GM06990 (cell line): ENCODE measurements at regions not wholly inside any gene's neighbourhood (a gene's known extent, or its start where the extent isn't known, plus 50 kb on each side); places are given as distances from the start of the nearest gene placed in this dataset.

Source experiments
- DNase-seq: peaks from one replicate; pipeline ENCODE4 v3.0.0-alpha.2; 2011; ENCODE audit not compliant: insufficient read length; ENCODE audit errors: extremely low read depth
- H3K27me3 ChIP-seq: replicated peaks from 2 replicates; pipeline ENCODE4 v1.6.0; 2011; ENCODE audit warnings: low read length; ENCODE audit not compliant: control insufficient read depth, insufficient read depth
- H3K36me3 ChIP-seq: 2 replicates; pipeline ENCODE4 v1.5.1; 2011; ENCODE audit warnings: low read length; ENCODE audit not compliant: control insufficient read depth, insufficient read depth
- H3K4me3 ChIP-seq: replicated peaks from 2 replicates; pipeline ENCODE4 v1.5.1; 2011; ENCODE audit warnings: low read depth, mild to moderate bottlenecking, control low read depth, low read length
- TF ChIP-seq, protein P1 (sequence below): IDR thresholded peaks from 2 replicates; pipeline ENCODE4 v1.5.1; 2011; ENCODE audit warnings: low read length, control low read depth, mild to moderate bottlenecking, inconsistent platforms; ENCODE audit not compliant: insufficient read depth, poor library complexity, severe bottlenecking

DNA sequence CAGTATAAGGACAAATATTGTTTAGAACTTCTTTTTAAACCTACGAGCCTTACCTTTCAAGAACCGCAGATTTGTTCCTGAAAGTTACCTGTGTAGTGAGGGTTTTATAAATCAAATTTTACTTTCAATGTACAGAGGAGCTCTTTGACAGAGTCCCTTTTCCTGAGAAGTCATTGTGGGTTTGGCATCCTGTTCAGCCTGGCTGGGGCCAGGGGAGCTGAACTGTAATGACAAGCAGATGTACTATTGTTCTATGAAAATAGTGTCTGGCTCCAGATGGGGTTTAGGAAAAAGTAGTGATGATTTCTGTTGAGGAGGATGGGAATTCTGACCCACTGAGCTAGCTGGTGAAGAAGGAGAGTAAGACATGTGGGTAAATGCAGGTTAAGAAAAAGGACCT is 196.2 kb upstream of the PGRMC2 start:
- no peaks in the 10 kb centered on the region for H3K27me3 ChIP-seq
- TF ChIP-seq, protein P1, sequence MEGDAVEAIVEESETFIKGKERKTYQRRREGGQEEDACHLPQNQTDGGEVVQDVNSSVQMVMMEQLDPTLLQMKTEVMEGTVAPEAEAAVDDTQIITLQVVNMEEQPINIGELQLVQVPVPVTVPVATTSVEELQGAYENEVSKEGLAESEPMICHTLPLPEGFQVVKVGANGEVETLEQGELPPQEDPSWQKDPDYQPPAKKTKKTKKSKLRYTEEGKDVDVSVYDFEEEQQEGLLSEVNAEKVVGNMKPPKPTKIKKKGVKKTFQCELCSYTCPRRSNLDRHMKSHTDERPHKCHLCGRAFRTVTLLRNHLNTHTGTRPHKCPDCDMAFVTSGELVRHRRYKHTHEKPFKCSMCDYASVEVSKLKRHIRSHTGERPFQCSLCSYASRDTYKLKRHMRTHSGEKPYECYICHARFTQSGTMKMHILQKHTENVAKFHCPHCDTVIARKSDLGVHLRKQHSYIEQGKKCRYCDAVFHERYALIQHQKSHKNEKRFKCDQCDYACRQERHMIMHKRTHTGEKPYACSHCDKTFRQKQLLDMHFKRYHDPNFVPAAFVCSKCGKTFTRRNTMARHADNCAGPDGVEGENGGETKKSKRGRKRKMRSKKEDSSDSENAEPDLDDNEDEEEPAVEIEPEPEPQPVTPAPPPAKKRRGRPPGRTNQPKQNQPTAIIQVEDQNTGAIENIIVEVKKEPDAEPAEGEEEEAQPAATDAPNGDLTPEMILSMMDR, result no peak
- no peak overlapping the region for H3K4me3 ChIP-seq
- no peak for DNase-seq
- no peaks in the 10 kb centered on the region for H3K36me3 ChIP-seq

DNA sequence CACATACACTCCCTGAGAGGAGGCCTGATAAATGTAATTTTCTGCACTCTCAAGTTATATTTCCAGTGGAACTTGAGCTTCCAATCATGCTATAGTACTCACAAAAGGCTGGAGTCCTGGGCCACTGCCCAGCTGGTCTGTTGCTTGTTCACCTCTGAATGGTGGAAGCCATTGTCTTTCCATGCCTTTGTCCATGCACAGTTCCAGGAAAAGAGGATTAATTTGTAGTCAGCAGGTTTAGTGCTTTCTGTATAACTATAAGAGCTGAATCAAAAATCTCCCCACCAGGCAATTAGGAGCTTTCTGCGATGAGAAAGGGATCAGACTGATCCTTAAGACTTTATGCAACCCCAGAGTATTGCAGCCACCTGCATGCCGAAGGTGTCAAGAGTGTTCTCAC is 195.4 kb upstream of the PGRMC2 start:
- DNase-seq, result no peak
- TF ChIP-seq, protein P1, result no peak
- H3K4me3 ChIP-seq, result no peak overlapping the region
- H3K36me3 ChIP-seq, result no peaks in the 10 kb centered on the region
- no peaks in the 10 kb centered on the region for H3K27me3 ChIP-seq

DNA sequence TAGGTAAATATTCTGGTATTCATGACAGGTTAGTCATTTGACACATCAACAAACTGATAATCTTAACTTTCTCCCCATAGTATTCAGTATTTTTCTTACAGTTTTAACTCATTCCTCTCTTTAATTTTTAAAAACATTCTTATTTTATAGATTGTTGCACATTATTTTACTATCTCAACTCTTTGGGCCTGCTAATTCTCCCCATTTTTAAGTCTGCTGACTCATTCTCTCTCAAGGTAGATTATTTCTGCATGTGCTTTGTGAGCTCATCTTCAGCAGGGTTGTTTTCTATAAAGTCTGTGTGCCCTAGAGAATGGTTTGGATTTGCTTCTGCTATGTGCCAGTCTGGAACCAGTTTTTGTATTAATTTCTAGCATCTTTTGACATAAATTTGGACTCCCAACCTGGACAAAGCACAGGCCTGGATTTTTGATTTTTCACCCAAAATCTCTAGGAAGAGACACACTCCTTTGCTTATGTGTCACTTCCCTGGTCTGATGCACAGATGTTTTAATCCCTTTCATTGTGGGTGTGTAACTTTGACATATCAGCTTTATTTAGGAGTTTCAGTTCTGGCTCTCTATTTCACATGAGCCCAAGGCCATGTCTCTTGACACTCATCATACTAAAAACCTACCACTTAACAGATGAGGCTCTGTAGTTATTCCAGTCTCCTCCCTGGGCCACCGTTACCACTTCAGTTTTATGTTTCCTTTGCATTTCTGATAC is 194.3 kb upstream of the PGRMC2 start:
- Histone ChIP-seq H3K36me3 (no peaks in the 10 kb centered on the region), H3K4me3 (no peak overlapping the region), H3K27me3 (no peaks in the 10 kb centered on the region)
- DNase-seq, result no peak
- TF ChIP-seq, protein P1, result no peak

DNA sequence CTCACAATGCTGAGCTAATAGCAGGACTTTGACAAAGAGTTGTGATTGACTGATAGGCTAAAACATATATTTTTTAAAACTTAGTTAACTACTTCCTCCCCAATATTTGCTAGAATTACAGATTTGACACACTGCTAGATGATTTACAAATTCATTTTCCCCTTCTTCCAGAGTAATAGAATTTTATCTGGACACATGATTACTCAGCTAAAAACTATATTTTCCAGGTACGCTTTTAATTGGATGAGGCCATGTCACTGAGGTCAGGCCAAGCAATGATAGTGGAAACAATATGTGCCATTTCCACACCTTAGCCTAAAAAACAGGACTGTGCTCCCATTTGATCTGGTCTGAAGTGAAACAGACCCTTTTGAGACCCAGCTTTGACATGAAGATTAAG is 193.3 kb upstream of the PGRMC2 start:
- TF ChIP-seq, protein P1, result no peak
- H3K27me3 ChIP-seq, result no peaks in the 10 kb centered on the region
- no peak overlapping the region for H3K4me3 ChIP-seq
- no peaks in the 10 kb centered on the region for H3K36me3 ChIP-seq
- DNase-seq, result no peak

DNA sequence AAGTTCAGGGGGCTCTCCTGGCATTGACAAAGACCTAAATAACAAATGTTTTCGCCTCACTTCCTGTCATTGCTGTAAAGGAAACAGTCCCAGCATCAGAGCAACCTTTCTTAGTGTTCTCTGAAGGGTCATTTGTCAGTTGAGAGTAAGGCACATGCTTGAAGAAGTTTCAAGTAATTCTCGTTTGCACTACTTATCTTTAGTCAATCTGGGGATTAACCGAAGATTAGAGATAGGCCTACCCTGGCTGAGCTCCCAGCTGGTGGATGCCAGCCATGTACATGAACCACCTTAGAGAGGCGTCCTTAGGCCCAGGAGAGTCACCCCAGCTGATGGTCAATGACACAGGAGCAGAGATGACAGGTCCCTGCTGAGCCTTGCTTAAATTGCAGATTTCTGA is 189.9 kb upstream of the PGRMC2 start:
- no peaks in the 10 kb centered on the region for H3K27me3 ChIP-seq
- TF ChIP-seq, protein P1, result no peak
- no peak overlapping the region for H3K4me3 ChIP-seq
- no peaks in the 10 kb centered on the region for H3K36me3 ChIP-seq
- DNase-seq, result no peak

DNA sequence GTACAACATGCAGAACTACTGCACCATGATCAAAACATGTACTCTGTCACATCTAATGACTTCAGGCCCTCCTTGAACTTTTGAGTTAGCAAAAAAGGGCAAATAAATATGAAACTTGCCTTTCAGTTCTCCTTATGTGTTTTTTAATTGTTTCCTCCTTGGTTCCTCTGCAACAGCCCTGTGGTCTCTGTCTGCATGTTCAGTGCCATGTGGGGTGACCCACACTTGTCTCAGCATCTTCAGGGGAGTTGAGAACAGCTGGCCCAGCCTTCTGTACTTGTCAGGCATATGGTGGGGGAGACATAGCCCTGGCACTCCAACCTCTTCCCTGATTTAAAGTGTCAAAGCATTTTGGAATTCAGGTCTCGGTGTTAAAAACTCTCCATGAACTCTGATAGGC is 188.0 kb upstream of the PGRMC2 start:
- H3K36me3 ChIP-seq, result no peaks in the 10 kb centered on the region
- DNase-seq, result no peak
- TF ChIP-seq, protein P1, result no peak
- H3K4me3 ChIP-seq, result no peak overlapping the region
- H3K27me3 ChIP-seq, result no peaks in the 10 kb centered on the region
